ENCODE measurements at regions not wholly inside any gene's neighbourhood (a gene's known extent, or its start where the extent isn't known, plus 50 kb on each side); places are given as distances from the start of the nearest gene placed in this dataset.

- TF ChIP-seq CTCF (IDR thresholded peaks at IDR 0.05) (no peak), POLR2A (IDR thresholded peaks at IDR 0.05) (no peak)
These were observed 1252.6 kb downstream of the TMEM121 start for GRCh38 chr14:106778986-106779385.

All from heart left ventricle (tissue), 13 donors.